HT1080 (cell line): ENCODE measurements at regions not wholly inside any gene's neighbourhood (a gene's known extent, or its start where the extent isn't known, plus 50 kb on each side); places are given as distances from the start of the nearest gene placed in this dataset.
A peak's percentile ranks its signal among the peaks of the same experiment; 100 is the strongest.
"Not testable (repeated sequence)": the region's sequence is repeated elsewhere in the genome, so short reads cannot be mapped to it uniquely, and the experiment has no call there.

Experiments
- DNase-seq: peaks from one replicate; pipeline ENCODE4 v3.0.0-alpha.2; 2015; ENCODE audit warnings: low read depth

DNA sequence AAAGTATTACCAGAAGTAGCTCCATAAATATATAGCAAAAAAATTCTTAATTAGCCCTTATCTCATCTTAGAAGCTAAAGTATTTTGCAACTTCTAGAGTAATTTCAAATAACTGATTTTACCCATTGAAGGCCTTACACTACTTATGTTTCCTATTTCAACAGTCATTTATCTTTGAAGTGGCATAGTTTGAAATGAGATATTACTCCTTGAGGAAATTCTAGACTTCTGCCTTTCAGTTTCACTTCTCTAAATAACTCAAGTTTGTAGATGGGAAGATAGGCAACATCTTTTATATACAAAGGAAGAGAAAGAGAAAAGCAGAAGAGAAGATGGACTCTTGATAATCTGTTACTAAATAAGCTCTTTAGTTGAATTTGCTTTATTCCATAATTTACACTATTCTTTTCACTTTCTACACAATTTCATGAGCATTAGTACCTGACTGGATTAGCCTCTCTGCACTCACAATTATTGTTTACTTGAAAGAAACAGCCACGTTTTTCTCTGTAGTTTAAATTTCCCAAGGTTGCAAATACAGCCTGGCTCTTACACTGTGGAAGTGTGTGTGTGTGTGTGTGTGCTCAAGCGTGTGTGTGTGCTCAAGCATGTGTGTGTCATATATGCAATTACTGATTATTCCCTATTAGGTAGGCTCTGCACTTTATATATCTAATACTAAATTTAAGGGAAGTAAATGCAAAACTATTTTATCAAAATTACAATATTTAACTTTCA lies 60.6 kb upstream of the EMB start:
- no peak for DNase-seq

DNA sequence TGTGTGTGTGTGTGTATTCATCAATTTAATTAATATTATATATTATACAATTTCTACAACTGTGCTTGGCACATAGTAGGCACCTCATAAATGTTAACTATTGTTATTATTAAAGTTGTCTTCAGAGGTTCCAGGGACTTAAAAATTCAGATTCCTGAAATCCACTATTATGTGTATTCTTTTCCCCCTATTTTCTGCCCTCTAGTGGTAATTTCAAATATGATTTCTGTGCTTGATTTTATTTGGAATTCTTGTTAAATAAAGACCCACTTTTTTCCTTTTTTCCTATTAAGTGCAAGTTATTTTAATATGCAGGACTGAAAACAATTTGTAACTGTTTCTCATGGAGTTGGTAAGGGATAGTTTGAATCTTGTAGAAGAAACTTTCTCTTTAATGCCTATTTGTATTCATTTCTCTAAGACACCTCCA lies 72.0 kb upstream of the EMB start:
- DNase-seq: not testable (repeated sequence)

DNA sequence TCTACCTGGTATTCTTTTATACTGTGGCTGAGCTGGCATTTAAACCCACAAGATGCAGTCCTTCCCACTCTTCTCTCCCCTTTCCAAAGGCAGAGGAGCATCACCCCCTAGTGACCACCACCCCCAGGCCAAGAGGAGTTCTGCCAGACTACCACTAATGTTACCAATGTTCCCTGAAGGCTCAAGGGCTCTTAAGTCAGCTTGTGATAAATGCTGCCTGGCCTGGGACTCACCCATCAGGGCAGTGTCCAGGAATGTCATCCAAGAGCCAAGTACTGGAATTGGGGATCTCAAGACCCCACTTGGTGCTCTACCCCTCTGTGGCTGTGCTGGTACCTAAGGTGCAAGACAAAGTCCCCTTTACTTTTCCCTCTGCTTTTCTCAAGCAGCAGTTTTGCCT lies 80.0 kb upstream of the EMB start:
- DNase-seq: not testable (repeated sequence)

DNA sequence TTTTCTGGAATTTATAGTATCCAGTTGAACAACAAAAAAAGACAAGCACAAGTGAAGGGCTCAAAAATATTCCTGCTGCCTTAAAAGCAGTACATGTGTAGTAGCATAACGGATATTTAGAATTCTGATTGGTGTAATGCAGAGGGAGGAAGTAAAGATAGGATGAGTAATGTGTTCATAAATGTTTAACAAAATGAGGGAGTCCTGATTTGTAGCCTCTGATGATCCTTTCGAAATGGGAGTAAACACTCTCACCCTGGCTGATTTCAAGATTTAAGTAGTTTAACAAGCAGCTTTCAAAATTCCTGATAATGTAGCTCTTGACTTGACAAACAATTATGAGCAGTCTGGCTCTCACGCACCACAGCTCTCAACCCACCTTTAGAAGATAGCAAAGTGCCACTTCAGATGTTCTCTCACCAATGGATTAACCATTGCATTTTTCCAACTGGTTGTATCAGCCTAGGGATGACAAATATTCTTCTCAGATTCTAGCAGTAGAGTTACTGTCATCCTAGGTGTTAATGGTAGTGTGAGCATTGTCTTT lies 86.5 kb upstream of the EMB start:
- DNase-seq: not testable (repeated sequence)

DNA sequence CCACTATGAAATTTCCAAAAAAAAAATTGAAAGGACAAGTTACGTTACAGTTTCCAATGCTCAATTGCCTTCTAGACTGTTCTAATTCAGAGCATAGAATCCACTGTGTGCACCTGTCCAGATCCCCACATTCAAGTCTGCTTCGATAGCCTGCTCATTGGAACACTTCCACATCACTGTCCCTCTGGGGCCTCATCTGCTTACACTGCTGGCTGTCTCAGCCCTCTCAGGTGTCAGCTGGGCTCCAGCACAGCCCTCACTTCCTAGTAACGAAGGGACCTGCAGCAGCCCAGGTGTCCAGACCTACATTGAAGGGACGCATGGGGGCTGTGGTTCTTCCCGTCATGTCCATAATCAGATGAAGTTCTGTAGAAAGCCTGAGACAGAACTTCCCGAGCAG lies 94.3 kb upstream of the EMB start:
- DNase-seq: no peak

DNA sequence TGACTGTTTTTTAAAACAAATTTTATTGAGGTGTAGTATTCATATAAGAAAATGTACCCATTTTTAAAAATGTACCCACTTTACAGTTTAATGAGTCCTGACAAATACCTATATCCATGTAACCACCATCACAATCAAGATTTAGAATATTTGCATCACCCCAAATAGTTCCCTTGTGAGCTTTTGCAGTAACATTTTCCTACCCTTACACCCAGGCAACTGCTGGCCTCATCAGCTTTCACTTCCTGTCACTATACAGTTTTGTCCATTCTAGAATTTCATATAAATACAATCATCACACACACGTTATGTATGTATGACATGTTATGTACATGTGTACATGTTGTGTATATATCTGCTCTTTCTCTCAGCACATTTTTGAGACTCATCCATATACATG lies 96.4 kb upstream of the EMB start:
- not testable (repeated sequence) for DNase-seq

DNA sequence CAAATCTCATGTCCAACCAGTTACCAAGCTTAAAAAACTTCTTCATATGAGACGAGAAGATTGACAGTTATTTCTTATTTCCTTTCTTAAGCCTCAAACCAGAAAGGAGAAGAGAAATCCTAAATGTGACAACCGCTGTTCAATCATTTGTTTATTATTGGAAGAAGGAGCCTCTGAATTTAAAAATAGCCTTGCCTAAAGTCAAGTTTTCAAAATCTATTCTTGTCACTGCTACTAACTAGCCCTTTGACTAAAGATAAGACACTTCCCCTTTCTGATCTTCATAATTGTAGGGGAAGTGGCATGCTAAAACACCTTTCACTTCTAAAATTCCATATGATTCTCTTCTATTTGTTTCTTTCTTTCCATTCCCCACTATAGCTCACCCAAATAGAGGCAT lies 106.2 kb upstream of the EMB start:
- no peak for DNase-seq

DNA sequence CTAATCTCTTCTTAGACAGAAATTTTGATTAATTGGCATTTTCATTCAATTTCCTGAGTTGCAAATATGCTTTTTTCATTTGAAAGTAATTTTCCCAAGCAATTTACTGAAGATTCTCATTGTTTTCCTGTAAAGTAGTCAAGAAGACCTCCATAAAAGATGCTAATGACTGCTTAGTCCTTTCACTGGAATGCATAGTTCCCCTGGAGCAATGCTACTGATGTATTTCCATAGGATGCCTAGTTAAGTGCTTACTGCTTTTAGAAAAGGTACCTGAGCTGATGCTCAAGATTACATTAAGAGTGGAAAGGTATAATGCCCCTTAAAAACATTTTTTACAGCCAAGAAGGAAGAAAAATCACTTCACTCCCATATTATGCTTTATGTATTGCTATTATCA lies 109.2 kb upstream of the EMB start:
- no peak for DNase-seq

DNA sequence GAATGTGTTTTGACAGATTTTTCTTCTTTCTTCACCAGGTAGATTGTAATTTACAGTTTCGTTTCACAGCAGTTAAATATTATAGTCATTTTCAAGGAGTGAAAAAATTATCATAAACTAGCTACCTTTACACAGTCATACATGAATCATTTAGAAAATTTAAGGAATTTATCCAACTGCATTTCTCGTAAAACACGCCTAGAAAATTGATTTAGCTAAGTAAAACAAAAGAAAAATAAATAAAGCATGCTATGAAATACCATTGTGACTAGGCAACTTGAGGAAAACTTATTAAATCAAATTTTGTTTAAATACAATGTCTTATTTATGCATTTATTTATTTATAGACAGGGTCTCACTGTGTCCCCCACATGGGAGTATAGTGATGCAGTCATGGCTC lies 109.9 kb upstream of the EMB start:
- DNase-seq: no peak

DNA sequence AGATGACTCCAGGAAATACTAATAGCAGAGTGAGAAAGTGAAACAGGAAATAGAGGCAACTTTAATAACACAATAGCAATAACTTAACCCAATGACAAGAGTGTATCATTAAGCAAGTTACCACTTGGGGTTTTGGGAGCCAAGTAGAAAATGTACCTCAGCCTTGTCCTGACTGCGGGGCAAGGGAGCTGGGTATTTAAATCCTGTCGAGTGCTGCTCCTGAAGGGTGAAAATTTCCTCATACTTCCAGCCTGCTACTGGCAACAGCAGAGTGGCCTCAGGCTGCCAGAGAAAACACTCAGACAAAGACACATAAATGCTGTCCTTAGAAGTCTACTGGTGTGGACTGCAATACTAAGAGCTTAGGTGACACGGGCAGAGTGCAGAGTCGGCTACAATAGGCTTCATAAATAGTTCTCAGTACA lies 112.5 kb upstream of the EMB start:
- DNase-seq: peak; percentile 9

DNA sequence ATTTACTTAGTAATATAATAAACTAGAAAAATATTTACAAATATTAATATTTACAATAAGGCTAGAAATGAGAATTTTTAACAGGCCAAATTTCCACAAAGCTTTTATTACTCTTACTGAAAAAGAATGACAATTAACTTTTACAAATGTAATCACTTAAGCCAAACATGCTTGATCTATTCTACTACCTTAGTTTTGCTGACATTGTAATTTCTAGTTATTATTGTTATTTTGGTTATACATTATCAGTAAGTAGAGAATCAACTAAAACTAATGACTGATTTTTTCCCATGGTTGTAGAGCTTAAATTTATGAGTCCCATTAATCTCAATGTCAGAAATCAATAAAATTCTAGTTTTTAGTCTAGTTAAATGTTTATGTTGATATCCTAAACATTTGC lies 107.8 kb upstream of the PARP8 start:
- not testable (repeated sequence) for DNase-seq

DNA sequence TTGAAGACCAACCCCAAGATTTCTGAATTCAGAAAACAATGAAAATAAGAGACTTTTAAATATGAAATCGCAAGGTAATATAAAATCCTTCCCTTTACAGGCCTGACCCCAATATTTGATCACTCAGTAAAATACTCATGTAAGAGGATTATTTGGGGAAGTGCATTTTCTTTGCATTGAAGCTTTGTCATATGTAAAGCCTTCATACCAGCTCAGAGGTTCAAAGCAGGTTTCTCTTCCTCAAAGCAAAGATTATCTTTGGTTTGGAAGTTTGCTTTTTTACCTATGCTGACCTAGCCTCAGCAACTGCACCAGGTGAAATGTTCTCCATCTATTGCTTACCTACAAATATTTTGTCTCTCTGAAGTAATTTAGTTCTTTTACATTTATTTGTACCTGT lies 106.5 kb upstream of the PARP8 start:
- DNase-seq: no peak

DNA sequence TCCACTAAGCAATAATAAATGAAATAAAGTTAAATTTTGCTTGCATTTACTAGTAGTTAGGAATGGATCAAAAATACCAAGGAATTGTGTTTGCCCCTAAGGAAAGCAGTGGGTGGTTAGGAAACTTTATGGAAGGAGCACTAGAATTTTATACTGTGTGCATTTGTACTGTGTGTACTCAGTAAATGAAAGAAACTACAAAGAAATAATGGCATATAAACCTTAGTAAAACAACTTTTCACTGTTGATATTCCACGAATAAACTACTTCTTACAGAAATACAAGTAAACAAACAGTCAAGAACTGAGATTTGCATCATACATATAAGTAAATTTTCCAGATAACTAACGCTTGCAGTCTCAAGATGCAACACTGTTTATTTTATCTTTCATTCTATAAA lies 103.7 kb upstream of the PARP8 start:
- DNase-seq: no peak

DNA sequence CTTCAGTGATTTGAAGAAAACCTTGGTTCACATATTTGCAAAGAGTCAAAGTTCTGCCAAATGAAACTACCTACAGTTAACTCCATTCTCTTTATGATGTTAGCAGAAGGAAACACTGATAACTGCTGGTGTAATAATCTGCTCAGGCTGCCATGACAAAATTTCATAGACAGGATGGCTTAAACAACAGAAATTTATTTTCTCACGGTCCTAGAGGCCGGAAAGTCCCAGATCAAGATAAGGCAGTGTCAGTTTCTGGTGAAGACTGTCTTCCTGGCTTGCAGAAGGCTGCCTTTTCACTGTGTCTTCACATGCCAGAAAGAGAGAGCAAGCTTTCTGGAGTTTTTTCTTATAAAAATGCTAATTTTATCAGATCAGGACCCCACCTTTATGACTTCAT lies 102.4 kb upstream of the PARP8 start:
- no peak for DNase-seq

DNA sequence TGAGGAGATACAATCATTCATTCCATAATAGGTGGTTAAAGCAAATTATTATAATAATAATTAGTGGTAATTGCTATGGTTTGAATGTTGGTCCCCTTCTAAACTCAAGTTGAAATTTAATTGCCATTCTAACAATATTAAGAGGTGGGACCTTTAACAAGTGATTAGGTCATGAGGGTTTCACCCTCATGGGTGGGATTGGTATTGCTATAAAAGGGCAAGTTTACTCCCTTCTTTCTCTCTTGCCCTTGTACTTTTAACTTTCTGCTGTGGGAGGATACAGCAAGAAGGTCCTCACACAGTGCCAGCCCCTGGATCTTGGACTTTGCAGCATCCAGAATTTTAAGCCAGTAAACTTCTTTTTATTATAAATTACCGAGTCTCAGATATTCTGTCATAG lies 101.9 kb upstream of the PARP8 start:
- DNase-seq: no peak

DNA sequence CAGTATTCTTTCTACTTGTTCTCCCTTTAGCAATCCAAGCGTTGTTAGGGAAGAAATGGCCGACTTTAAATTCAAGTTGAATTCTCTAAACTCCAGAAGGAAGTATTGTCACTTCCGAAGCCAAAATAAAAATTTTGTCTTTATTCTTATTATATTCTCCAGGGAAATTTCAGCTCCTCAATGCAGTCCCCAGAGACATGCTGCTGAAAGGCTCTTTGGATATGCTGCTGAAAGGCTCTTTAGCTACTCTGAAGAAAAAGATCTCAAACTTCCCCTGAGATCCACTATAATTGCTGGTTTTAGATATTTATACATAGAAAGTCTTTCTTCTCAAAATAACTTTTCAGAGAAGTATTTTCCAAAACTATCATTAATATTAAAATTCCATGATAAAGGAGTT lies 92.3 kb upstream of the PARP8 start:
- no peak for DNase-seq

DNA sequence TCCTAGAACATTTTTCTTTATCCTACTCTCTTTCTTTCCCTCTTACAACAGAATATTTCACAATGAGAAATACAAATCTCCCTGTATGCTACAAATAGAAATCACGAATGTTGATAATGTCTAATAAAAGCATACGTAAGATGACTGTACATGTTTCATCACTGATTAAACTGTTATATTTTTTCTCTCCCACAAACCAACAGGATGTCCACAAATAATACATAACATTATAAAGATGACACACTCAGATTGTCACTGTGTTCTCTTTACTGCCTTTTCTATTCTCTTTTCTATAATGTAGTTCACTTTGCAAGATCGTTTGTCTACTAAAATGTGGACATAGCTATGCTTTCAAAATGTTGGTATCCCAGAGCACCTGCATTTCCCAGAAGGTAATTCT lies 90.7 kb upstream of the PARP8 start:
- DNase-seq: no peak

DNA sequence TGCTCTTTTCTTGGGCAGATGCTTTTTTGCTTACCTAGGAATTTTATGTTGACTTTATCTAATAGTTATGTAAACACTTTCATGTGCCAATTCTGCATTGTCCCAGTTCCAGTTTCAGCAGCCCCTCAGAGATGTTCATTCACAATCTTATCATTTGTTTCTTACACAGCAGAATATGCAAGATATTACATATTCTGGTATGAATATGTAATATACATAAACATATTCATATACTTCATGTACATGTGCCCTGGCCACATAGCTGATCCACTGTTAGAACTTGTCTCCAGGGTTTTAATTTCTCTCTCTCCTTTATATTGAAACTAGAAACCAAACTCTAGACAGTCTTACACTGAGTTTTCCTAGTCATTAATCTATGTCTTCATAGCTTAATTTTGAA lies 90.2 kb upstream of the PARP8 start:
- DNase-seq: no peak

DNA sequence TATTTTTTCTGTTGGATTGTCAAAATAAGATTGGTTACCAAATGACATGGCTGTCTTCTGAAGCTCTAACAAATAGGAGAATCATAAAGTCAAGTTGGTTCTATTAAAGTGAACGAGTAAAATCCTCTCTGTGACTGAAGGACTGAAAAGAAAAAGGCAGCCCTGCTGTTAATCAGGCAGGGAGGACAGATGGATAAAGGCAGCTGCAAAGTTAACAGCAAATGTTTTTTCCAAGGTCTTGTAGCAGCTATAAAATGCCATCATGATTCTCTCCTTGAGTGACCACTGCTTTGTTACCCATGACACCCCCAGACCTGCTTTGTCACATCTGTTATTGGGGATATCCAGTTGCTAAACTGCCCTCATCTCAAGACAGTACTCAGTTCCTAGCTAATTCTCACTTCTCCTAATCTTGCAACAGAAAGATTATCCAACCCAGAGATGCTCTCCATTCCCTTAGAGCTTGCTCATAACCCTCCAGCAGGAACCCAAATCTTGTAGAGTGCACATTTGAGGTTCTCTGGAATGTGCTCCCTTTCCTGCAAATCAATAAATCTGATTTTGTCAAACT lies 89.7 kb upstream of the PARP8 start:
- DNase-seq: no peak

DNA sequence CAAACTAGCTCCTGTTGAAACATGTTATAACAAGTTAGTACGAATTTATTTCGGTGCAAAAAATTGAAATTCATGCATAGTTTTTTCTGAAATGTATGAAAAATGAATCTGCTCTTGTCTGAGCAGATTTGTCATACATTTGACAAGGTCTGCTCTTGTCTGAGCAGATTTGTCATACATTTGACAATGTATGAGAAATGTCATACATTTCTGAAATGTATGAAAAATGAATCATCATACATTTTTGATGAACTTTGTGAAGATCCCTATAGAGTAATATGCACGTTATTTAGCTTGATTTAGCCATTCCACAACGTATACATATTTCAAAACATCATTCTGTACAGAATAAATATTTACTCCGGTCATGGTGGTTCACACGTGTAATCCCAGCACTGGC lies 85.9 kb upstream of the PARP8 start:
- DNase-seq: no peak

DNA sequence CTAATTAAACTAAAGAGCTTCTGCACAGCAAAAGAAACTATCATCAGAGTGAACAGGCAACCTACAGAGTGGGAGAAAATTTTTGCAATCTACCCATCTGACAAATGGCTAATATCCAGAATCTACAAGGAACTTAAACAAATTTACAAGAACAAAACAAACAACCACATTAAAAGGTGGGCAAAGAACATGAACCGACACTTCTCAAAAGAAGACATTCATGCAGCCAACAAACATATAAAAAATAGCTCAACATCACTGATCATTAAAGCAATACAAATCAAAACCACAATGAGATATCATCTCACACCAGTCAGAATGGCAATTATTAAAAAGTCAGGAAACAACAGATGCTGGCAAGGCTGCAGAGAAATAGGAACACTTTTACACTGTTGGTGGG lies 84.6 kb upstream of the PARP8 start:
- not testable (repeated sequence) for DNase-seq

DNA sequence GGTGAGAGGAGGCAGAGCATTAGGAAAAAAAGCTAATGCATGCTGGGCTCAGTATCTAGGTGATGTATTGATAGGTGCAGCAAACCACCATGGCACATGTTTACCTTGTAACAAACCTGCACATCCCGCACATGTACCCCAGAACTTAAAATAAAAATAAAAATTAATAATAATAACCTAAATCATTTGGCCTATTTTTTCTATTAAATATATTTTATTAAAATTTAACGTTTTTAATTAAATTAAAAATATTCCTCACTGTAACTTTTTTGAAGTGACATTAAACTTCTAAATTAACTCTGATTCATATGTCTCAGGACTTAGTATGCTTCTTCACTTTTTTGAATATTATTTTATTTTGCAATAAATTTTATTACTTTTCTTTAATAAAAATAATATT lies 83.7 kb upstream of the PARP8 start:
- no peak for DNase-seq

DNA sequence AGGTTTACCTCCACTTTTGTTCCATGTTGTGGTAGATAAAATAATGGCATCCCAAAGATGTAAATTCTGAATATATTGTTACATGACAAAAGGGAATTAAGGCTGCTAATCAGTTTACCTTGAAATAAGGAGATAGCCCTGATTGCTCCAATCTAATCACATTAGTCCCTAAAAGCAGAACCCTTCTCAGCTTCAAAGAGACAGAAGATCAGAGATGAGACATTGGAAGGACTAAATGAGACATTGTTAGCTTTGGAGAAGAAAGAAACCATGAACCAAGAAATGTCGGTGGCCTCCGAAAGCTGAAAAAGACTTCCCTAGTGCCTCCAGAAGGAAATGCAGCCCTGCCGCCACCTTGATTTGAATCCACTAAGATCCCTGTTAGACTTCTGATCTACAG lies 82.8 kb upstream of the PARP8 start:
- DNase-seq: no peak
